ENCODE measurements at regions not wholly inside any gene's neighbourhood (a gene's known extent, or its start where the extent isn't known, plus 50 kb on each side); places are given as distances from the start of the nearest gene placed in this dataset.
"Not testable (repeated sequence)": the region's sequence is repeated elsewhere in the genome, so short reads cannot be mapped to it uniquely, and the experiment has no call there.

DNA sequence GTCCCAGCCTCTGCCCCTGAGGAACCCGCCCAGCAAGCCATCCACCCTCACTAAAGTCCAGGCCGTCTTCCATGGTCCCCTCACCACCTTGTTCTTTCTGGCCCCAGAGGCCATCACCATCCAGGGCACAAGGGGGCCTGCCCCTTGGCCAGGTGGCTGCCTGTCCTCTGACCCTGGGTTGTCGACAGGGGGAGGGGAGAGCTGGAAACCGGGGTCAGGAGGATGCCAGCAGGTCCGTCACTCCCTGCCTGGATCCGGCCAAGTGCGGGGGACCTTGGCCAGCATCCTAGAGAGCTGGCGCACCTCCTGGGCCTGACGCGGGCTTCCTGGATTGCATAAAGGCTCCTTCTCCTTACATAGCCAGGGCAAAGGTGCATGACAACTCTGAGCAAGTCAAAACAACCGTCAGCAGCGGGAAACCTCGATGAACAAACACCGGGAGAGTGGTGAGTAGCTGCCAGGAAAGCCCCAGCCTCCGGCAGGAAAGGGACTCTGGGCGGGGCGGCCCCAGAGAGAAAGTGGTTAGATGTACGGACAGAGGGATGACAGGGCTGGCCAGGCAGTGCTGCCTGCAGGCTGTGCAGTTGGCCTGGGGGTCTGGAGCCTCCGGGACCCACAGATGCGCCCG, 4461.2 kb upstream of the TPTE start:
- H3K9me3 ChIP-seq (ENCODE audit: low read length); H3K9ac ChIP-seq (ENCODE audit: insufficient read depth, low read depth, low read length); FAIRE-seq; CTCF ChIA-PET (ENCODE audit: low intra/inter-chr PET ratio, low total read pairs); in situ Hi-C loops (cut with HindIII; ENCODE audit: extremely low pct_ligation_motif_present, low pct_unique_long_range_greater_than_20kb); intact Hi-C loops (cut with micrococcal nuclease; ENCODE audit: unreplicated experiment); H3K27ac ChIP-seq (ENCODE audit: extremely low read length, insufficient read depth, low read length); H3K27me3 ChIP-seq (ENCODE audit: control insufficient read depth in 1 of 2, insufficient read depth in 2 of 2, low read length in 2 of 2); H3K4me3 ChIP-seq (replicated peaks in 1 of 3; ENCODE audit: insufficient read depth in 1 of 3, low read depth in 2 of 3, low read length in 3 of 3); DNase-seq (ENCODE audit: low spot score); H3K4me1 ChIP-seq (ENCODE audit: insufficient read depth, low read length); H3K36me3 ChIP-seq (replicated peaks in 1 of 2; ENCODE audit: control insufficient read depth in 1 of 2, insufficient read depth in 2 of 2, low read length in 2 of 2); BruUV-seq (replicated peaks); H4K20me1 ChIP-seq (ENCODE audit: insufficient read depth, low read length); H2AFZ ChIP-seq (ENCODE audit: low read length); H3K79me2 ChIP-seq (ENCODE audit: insufficient read depth, low read length); POLR2A ChIA-PET; H3K4me2 ChIP-seq (ENCODE audit: low read depth, low read length): not testable (repeated sequence)
- peak; percentile 90 for ATAC-seq
- WGBS (ENCODE audit: low lambda C conversion rate): no CpG with 5 or more reads among the region's 21 CpGs

DNA sequence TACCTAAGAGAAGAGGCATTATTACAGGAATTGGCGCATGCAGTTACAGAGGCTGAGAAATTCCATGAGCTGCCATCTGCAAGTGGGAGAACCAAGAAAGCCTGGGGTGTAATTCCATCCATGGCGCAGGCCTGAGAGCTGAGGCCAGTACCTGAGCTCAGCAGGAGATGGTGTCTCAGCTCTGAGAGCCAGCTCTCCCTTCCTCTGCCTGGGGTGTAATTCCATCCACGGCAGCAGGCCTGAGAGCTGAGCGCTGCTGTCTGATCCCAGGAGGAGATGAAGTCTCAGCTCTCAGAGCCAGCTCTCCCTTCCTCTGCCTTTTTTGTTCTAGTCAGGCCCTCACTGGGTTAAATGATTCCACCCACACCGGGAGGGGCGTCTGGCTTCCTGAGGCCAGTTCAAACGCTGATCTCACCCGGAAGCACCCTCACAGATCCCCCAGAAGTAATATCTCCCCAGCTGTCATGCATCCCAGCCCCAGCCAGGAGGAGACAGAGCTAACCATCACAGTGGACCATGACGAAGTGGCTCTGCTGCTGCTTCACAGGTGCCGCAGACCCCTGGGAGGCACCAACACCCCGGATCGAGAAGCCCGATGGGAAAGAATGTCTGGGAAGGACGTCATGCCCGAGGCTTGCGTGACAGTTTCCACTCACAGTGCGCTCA, 4454.9 kb upstream of the TPTE start:
- intact Hi-C loops (cut with micrococcal nuclease; ENCODE audit: unreplicated experiment); BruUV-seq (replicated peaks); H3K27me3 ChIP-seq (ENCODE audit: control insufficient read depth in 1 of 2, insufficient read depth in 2 of 2, low read length in 2 of 2); in situ Hi-C loops (cut with HindIII; ENCODE audit: extremely low pct_ligation_motif_present, low pct_unique_long_range_greater_than_20kb); FAIRE-seq; POLR2A ChIA-PET; H3K4me2 ChIP-seq (ENCODE audit: low read depth, low read length); H2AFZ ChIP-seq (ENCODE audit: low read length); H3K4me3 ChIP-seq (replicated peaks in 1 of 3; ENCODE audit: insufficient read depth in 1 of 3, low read depth in 2 of 3, low read length in 3 of 3); CTCF ChIA-PET (ENCODE audit: low intra/inter-chr PET ratio, low total read pairs); H4K20me1 ChIP-seq (ENCODE audit: insufficient read depth, low read length); H3K36me3 ChIP-seq (replicated peaks in 1 of 2; ENCODE audit: control insufficient read depth in 1 of 2, insufficient read depth in 2 of 2, low read length in 2 of 2); H3K4me1 ChIP-seq (ENCODE audit: insufficient read depth, low read length); H3K27ac ChIP-seq (ENCODE audit: extremely low read length, insufficient read depth, low read length); H3K79me2 ChIP-seq (ENCODE audit: insufficient read depth, low read length); DNase-seq (ENCODE audit: low spot score); H3K9ac ChIP-seq (ENCODE audit: insufficient read depth, low read depth, low read length); ATAC-seq; H3K9me3 ChIP-seq (ENCODE audit: low read length): not testable (repeated sequence)
- no CpG with 5 or more reads among the region's 17 CpGs for WGBS (ENCODE audit: low lambda C conversion rate)

DNA sequence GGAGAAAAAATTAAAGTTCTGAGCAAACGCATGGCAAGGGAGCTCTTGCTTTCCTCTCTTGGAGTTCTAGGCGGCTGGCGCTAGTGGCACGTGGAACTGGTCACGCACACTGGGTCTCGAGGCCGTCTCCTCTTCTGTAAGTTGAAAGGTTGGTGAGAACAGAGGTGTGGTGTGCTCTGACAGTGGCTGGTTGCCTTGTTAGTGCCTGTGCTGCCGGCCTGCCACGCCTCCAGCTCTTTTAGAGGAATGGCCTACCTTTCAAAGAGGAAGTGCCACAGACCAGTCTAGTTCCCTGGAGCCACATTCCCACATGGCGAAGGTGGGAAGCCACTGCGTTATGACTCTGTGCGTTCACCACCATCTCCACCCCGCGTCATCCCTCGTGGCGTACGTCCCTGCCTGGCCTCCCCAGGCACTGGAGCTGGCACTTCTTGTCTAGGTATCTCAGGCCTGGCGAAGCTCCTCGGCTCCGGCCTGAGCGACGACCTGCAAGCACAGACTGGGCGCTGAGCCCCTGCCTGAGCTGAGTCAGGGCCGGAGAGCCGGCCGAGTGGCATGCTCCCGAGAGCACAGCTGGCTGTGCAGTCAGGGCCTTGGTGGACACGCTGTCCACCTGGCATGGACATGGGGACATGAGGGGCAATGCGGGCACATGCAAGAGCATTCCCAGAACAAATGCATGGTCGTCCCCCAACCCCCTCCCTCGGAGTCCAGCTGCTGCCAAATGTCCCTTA, 4453.1 kb upstream of the TPTE start:
- H3K4me1 ChIP-seq (ENCODE audit: insufficient read depth, low read length); H3K4me3 ChIP-seq (replicated peaks in 1 of 3; ENCODE audit: insufficient read depth in 1 of 3, low read depth in 2 of 3, low read length in 3 of 3); H3K27ac ChIP-seq (ENCODE audit: extremely low read length, insufficient read depth, low read length); BruUV-seq (replicated peaks); H3K9me3 ChIP-seq (ENCODE audit: low read length); H3K4me2 ChIP-seq (ENCODE audit: low read depth, low read length); in situ Hi-C loops (cut with HindIII; ENCODE audit: extremely low pct_ligation_motif_present, low pct_unique_long_range_greater_than_20kb); H3K9ac ChIP-seq (ENCODE audit: insufficient read depth, low read depth, low read length); ATAC-seq; H4K20me1 ChIP-seq (ENCODE audit: insufficient read depth, low read length); POLR2A ChIA-PET; DNase-seq (ENCODE audit: low spot score); H3K79me2 ChIP-seq (ENCODE audit: insufficient read depth, low read length); H3K27me3 ChIP-seq (ENCODE audit: control insufficient read depth in 1 of 2, insufficient read depth in 2 of 2, low read length in 2 of 2); CTCF ChIA-PET (ENCODE audit: low intra/inter-chr PET ratio, low total read pairs); intact Hi-C loops (cut with micrococcal nuclease; ENCODE audit: unreplicated experiment); H3K36me3 ChIP-seq (replicated peaks in 1 of 2; ENCODE audit: control insufficient read depth in 1 of 2, insufficient read depth in 2 of 2, low read length in 2 of 2); H2AFZ ChIP-seq (ENCODE audit: low read length); FAIRE-seq: not testable (repeated sequence)
- WGBS (ENCODE audit: low lambda C conversion rate): no CpG with 5 or more reads among the region's 31 CpGs
